Right lobe of liver (tissue), 4 donors: ENCODE measurements at regions not wholly inside any gene's neighbourhood (a gene's known extent, or its start where the extent isn't known, plus 50 kb on each side); places are given as distances from the start of the nearest gene placed in this dataset.

Experiments used
- CTCF ChIP-seq, 4 donors: fragments of 200-600 bp in 3 of 4; fragments of 450-650 bp in 1 of 4; IDR thresholded peaks; one replicate each; pipeline versions ENCODE4 v1.5.1 to v1.8.0; 2016 to 2022; ENCODE audit warnings: antibody characterized with exemption in 4 of 4, mild to moderate bottlenecking in 2 of 4
- POLR2A ChIP-seq: fragments of 450-650 bp; IDR thresholded peaks from one replicate; pipeline ENCODE4 v1.6.1; 2017; ENCODE audit warnings: antibody characterized with exemption, mild to moderate bottlenecking
- donor health status: DM: no; HTN: no; CAD: no.
- donor health status: DM: no; HTN: no; CAD: no.
- donor health status: DM: no; HTN: yes; CAD: no.

- TF ChIP-seq POLR2A (no peak), CTCF (IDR thresholded peaks at IDR 0.05) (no peak)
Measured at GRCh38 chr4:189294574-189294973, 646.1 kb upstream of the FRG1 start.
